Esophagus muscularis mucosa (tissue), 4 donors: ENCODE measurements at regions not wholly inside any gene's neighbourhood (a gene's known extent, or its start where the extent isn't known, plus 50 kb on each side); places are given as distances from the start of the nearest gene placed in this dataset.

Source experiments
- DNase-seq: peaks from one replicate; pipeline ENCODE4 v3.0.0-alpha.2; 2017; ENCODE audit errors: extremely low spot score
- H3K27ac ChIP-seq, 4 donors: fragments of 200-600 bp; sonication (generic); replicated peaks in 1 of 4; 1 replicate in 3 of 4; 2 replicates in 1 of 4; pipeline ENCODE4 v1.5.1; 2016 to 2019; ENCODE audit warnings: mild to moderate bottlenecking in 1 of 4
- H3K27me3 ChIP-seq, 4 donors: fragments of 200-600 bp; sonication (generic); one replicate each; pipeline versions ENCODE4 v1.5.1 to v1.6.0; 2016 to 2019
- H3K36me3 ChIP-seq, 4 donors: fragments of 200-600 bp; sonication (generic); one replicate each; pipeline ENCODE4 v1.5.1; 2016 to 2019
- H3K4me1 ChIP-seq, 4 donors: fragments of 200-600 bp; sonication (generic); one replicate each; pipeline ENCODE4 v1.5.1; 2016 to 2019
- H3K4me3 ChIP-seq, 4 donors: fragments of 200-600 bp; sonication (generic); 1 replicate in 2 of 4; 2 replicates in 2 of 4; pipeline ENCODE4 v1.5.1; 2016 to 2019; ENCODE audit warnings: mild to moderate bottlenecking in 4 of 4, moderate library complexity in 1 of 4
- H3K9me3 ChIP-seq, 4 donors: fragments of 200-600 bp; sonication (generic); 1 replicate in 3 of 4; 2 replicates in 1 of 4; pipeline ENCODE4 v1.5.1; 2016 to 2019
- CTCF ChIP-seq, 3 experiments: fragments of 200-600 bp in 2 of 3; fragments of 450-650 bp in 1 of 3; sonication (generic) in 2 of 3; IDR thresholded peaks; one replicate each; pipeline ENCODE4 v1.5.1; 2017 to 2019; ENCODE audit warnings: antibody characterized with exemption in 3 of 3, mild to moderate bottlenecking in 2 of 3, moderate library complexity in 1 of 3
- EP300 ChIP-seq: sonication (generic); formaldehyde crosslinking; IDR thresholded peaks from one replicate; pipeline ENCODE4 v1.6.1; 2017; ENCODE audit warnings: antibody characterized with exemption
- POLR2A ChIP-seq: fragments of 450-650 bp; IDR thresholded peaks from one replicate; pipeline ENCODE4 v1.6.1; 2017; ENCODE audit warnings: antibody characterized with exemption, moderate library complexity, mild to moderate bottlenecking, low read depth
- POLR2AphosphoS5 ChIP-seq, 2 donors: sonication (generic); formaldehyde crosslinking; IDR thresholded peaks; one replicate each; pipeline ENCODE4 v1.6.1; 2017; ENCODE audit warnings: antibody characterized with exemption in 2 of 2
- WGBS: methylation state at CpG from one replicate; pipeline ENCODE4 v1.1.5; 2018; 5-methylcytosine and 5-hydroxymethylcytosine counted together
- intact Hi-C: fragments of 100-400 bp; cut with DNase I; formaldehyde crosslinking; loops from one replicate; pipeline ENCODE4 v1.15.1; 2023

GRCh38 chr11:112391086-112391485, 130.4 kb upstream of the PLET1 start:
- Histone ChIP-seq H3K9me3 (no peaks in the 10 kb centered on the region), H3K36me3 (no peaks in the 10 kb centered on the region), H3K27me3 (no peaks in the 10 kb centered on the region), H3K27ac (no peak overlapping the region), H3K4me3 (no peak overlapping the region), H3K4me1 (no peaks in the 10 kb centered on the region)
- TF ChIP-seq POLR2A = no peak
- TF ChIP-seq EP300 = no peak
- TF ChIP-seq POLR2AphosphoS5 (IDR thresholded peaks at IDR 0.05) = no peak
- TF ChIP-seq CTCF (IDR thresholded peaks at IDR 0.05) = no peak
- intact Hi-C loops = no loop called here
- peak; percentile 8 for DNase-seq
- WGBS = 36% methylated on average over 2 of the region's 2 CpGs

- no peaks in the 10 kb centered on the region for H3K9me3 ChIP-seq
- intact Hi-C loops = no loop called here
- TF ChIP-seq EP300 (no peak), CTCF (IDR thresholded peaks at IDR 0.05) (no peak), POLR2AphosphoS5 (IDR thresholded peaks at IDR 0.05) (no peak), POLR2A (no peak)
- H3K27me3 ChIP-seq = no peaks in the 10 kb centered on the region
- no peaks in the 10 kb centered on the region for H3K36me3 ChIP-seq
- no peak overlapping the region for H3K4me3 ChIP-seq
- peak; percentile 26 for DNase-seq
- no peak overlapping the region for H3K27ac ChIP-seq
- H3K4me1 ChIP-seq = no peaks in the 10 kb centered on the region
- WGBS = 50% methylated on average over 5 of the region's 5 CpGs
These were observed 132.2 kb upstream of the PLET1 start for GRCh38 chr11:112392904-112393303.

- H3K27ac ChIP-seq = no peak overlapping the region
- H3K9me3 ChIP-seq = no peaks in the 10 kb centered on the region
- H3K36me3 ChIP-seq = no peaks in the 10 kb centered on the region
- 70% methylated on average over 3 of the region's 3 CpGs for WGBS
- no peaks in the 10 kb centered on the region for H3K27me3 ChIP-seq
- TF ChIP-seq EP300 = no peak
- no peak for TF ChIP-seq CTCF (IDR thresholded peaks at IDR 0.05)
- no peak for TF ChIP-seq POLR2AphosphoS5 (IDR thresholded peaks at IDR 0.05)
- no peak for TF ChIP-seq POLR2A
- no peak overlapping the region for H3K4me3 ChIP-seq
- H3K4me1 ChIP-seq = no peaks in the 10 kb centered on the region
- intact Hi-C loops = no loop called here
- peak; percentile 1 for DNase-seq
These were observed 133.6 kb upstream of the PLET1 start for GRCh38 chr11:112394304-112394703.

- intact Hi-C loops = no loop called here
- no peak for TF ChIP-seq EP300
- no peak for TF ChIP-seq CTCF (IDR thresholded peaks at IDR 0.05)
- no peak for TF ChIP-seq POLR2AphosphoS5 (IDR thresholded peaks at IDR 0.05)
- no peak for TF ChIP-seq POLR2A
These were observed 135.4 kb upstream of the PLET1 start for GRCh38 chr11:112396076-112396475.

GRCh38 chr11:112398798-112399478, 138.3 kb upstream of the PLET1 start:
- H3K36me3 ChIP-seq = no peaks in the 10 kb centered on the region
- H3K4me3 ChIP-seq = no peak overlapping the region
- H3K27me3 ChIP-seq = no peaks in the 10 kb centered on the region
- no peak for DNase-seq
- H3K27ac ChIP-seq = no peak overlapping the region
- no peaks in the 10 kb centered on the region for H3K4me1 ChIP-seq
- 85% methylated on average over 9 of the region's 9 CpGs for WGBS
- TF ChIP-seq EP300 (no peak), POLR2AphosphoS5 (IDR thresholded peaks at IDR 0.05) (no peak), POLR2A (no peak), CTCF (IDR thresholded peaks at IDR 0.05) (no peak)
- intact Hi-C loops = no loop called here
- no peaks in the 10 kb centered on the region for H3K9me3 ChIP-seq

More at GRCh38 chr11:112396076-112396475, 135.4 kb upstream of the PLET1 start:
- no peaks in the 10 kb centered on the region for H3K9me3 ChIP-seq
- 90% methylated on average over 2 of the region's 2 CpGs for WGBS
- no peaks in the 10 kb centered on the region for H3K36me3 ChIP-seq
- no peaks in the 10 kb centered on the region for H3K27me3 ChIP-seq
- no peak overlapping the region for H3K27ac ChIP-seq
- no peak for DNase-seq
- H3K4me3 ChIP-seq = no peak overlapping the region
- H3K4me1 ChIP-seq = no peaks in the 10 kb centered on the region
